ENCODE measurements at regions not wholly inside any gene's neighbourhood (a gene's known extent, or its start where the extent isn't known, plus 50 kb on each side); places are given as distances from the start of the nearest gene placed in this dataset.

- TF ChIP-seq ZNF724P (CRISPR knock-in tag; IDR thresholded peaks at IDR 0.05; ENCODE audit: borderline replicate concordance): no peak
- TF ChIP-seq CEBPG (CRISPR knock-in tag; IDR thresholded peaks at IDR 0.05): peak; percentile 96
- TF ChIP-seq FOXA3 (CRISPR knock-in tag; IDR thresholded peaks at IDR 0.05): peak; percentile 55; the same call in 1 of the 2 replicates
- TF ChIP-seq THAP11 (CRISPR knock-in tag; IDR thresholded peaks at IDR 0.05): peak; percentile 30; the same call in 1 of the 2 replicates
- TF ChIP-seq TEF (CRISPR knock-in tag; IDR thresholded peaks at IDR 0.05): peak; percentile 95
- peak; percentile 87 for TF ChIP-seq GATAD2A (CRISPR knock-in tag; IDR thresholded peaks at IDR 0.05)
- TF ChIP-seq KAT8 (CRISPR knock-in tag; IDR thresholded peaks at IDR 0.05): peak; percentile 68
- peak; percentile 37; the same call in 1 of the 2 replicates for TF ChIP-seq ATF2 (CRISPR knock-in tag; IDR thresholded peaks at IDR 0.05)
- TF ChIP-seq SOX5 (CRISPR knock-in tag; IDR thresholded peaks at IDR 0.05; ENCODE audit: borderline replicate concordance): peak; percentile 97
- TF ChIP-seq ZNF274 (CRISPR knock-in tag; IDR thresholded peaks at IDR 0.05): no peak
- TF ChIP-seq HMG20A (CRISPR knock-in tag; IDR thresholded peaks at IDR 0.05; ENCODE audit: borderline replicate concordance): peak; percentile 71; the same call in 1 of the 2 replicates
- TF ChIP-seq SOX6 (IDR thresholded peaks at IDR 0.05): no peak
- peak; percentile 97 for TF ChIP-seq SOX6 (CRISPR knock-in tag; IDR thresholded peaks at IDR 0.05)
These were observed 157.7 kb upstream of the NR3C1 start (continued) for GRCh38 chr5:143561219-143561618.

GRCh38 chr5:143560378-143560777 lies 156.9 kb upstream of the NR3C1 start:
- no peak overlapping the region for H3K27ac ChIP-seq (ENCODE audit: extremely low read length, insufficient read depth, low read length)
- H3K4me2 ChIP-seq (ENCODE audit: low read depth, low read length): no peak overlapping the region; the same call in 1 of the 2 replicates
- no peaks in the 10 kb centered on the region for H3K27me3 ChIP-seq (ENCODE audit: control insufficient read depth in 1 of 2, insufficient read depth in 2 of 2, low read length in 2 of 2)
- no peak for ATAC-seq
- ChIA-PET POLR2A (interaction anchor here (1.7 kb wide), 1 partner anchor 9 kb away, joined by 8 read pairs; no protein-coding TSS in a partner anchor), CTCF (ENCODE audit: low intra/inter-chr PET ratio, low total read pairs) (no interaction called here)
- H3K4me1 ChIP-seq (ENCODE audit: insufficient read depth, low read length): peaks cover 68% of the 10 kb centered on the region
- in situ Hi-C loops (cut with HindIII; ENCODE audit: extremely low pct_ligation_motif_present, low pct_unique_long_range_greater_than_20kb) (no loop called here), intact Hi-C loops (cut with micrococcal nuclease; ENCODE audit: unreplicated experiment) (loop anchor here (10.0 kb wide), 1 partner anchor 156 kb away; the partner anchor contains the start of gene NR3C1)
- H3K4me3 ChIP-seq (replicated peaks in 1 of 3; ENCODE audit: insufficient read depth in 1 of 3, low read depth in 2 of 3, low read length in 3 of 3): no peak overlapping the region
- no peak for TF ChIP-seq SOX13 (IDR thresholded peaks at IDR 0.05)
- TF ChIP-seq SOX13 (CRISPR knock-in tag; conservative IDR thresholded peaks at IDR 0.05 in 1 of 2, IDR thresholded peaks at IDR 0.05 in 1 of 2): peak in 1 of 2 experiments; percentile 70; a peak in 2 of 4 replicates
- no peak for TF ChIP-seq ZNF33B (CRISPR knock-in tag; IDR thresholded peaks at IDR 0.05)
- no TSS peak for BruUV-seq (replicated peaks)
- 33% methylated on average over 1 of the region's 1 CpG for WGBS (ENCODE audit: low lambda C conversion rate)
- no peak overlapping the region for H3K9ac ChIP-seq (ENCODE audit: insufficient read depth, low read depth, low read length)
- no peak for DNase-seq (ENCODE audit: low spot score)
- H3K9me3 ChIP-seq (ENCODE audit: low read length): no peaks in the 10 kb centered on the region
- H2AFZ ChIP-seq (ENCODE audit: low read length): no peak overlapping the region
- no peaks in the 10 kb centered on the region for H3K79me2 ChIP-seq (ENCODE audit: insufficient read depth, low read length)
- H3K36me3 ChIP-seq (replicated peaks in 1 of 2; ENCODE audit: control insufficient read depth in 1 of 2, insufficient read depth in 2 of 2, low read length in 2 of 2): no peaks in the 10 kb centered on the region
- H4K20me1 ChIP-seq (ENCODE audit: insufficient read depth, low read length): no peaks in the 10 kb centered on the region
- FAIRE-seq: no peak

Measured in HepG2 (cell line).